AG04450 (cell line): ENCODE measurements at regions not wholly inside any gene's neighbourhood (a gene's known extent, or its start where the extent isn't known, plus 50 kb on each side); places are given as distances from the start of the nearest gene placed in this dataset.
A peak's percentile ranks its signal among the peaks of the same experiment; 100 is the strongest.

Source experiments
- CTCF ChIA-PET: fragments of 300-600, 350-600 bp; formaldehyde crosslinking; extraction: SDS; loops from one replicate; lab custom pipeline; 2022; ENCODE audit warnings: antibody characterized with exemption, inconsistent platforms; lab: Charles Lee
- POLR2A ChIA-PET: fragments of 350-600 bp; formaldehyde crosslinking; extraction: SDS; loops from one replicate; lab custom pipeline; 2021; ENCODE audit warnings: antibody characterized with exemption, inconsistent platforms; lab: Yijun Ruan, JAX
- DNase-seq: peaks from one replicate; pipeline ENCODE4 v3.0.0-alpha.2; 2011; ENCODE audit warnings: low read depth, low spot score
- H3K27ac ChIP-seq: one replicate; pipeline ENCODE4 v1.5.1; 2012; ENCODE audit warnings: low read depth, low read length, control low read depth
- H3K27me3 ChIP-seq: one replicate; pipeline ENCODE4 v1.6.0; 2012; ENCODE audit warnings: low read length; ENCODE audit not compliant: control insufficient read depth, insufficient read depth
- H3K4me3 ChIP-seq: 2 replicates; pipeline ENCODE4 v1.5.1; 2011; ENCODE audit warnings: mild to moderate bottlenecking, low read depth, low read length, control low read depth
- H3K9me3 ChIP-seq: 2 replicates; pipeline ENCODE4 v1.5.1; 2012; ENCODE audit warnings: low read length; ENCODE audit not compliant: control insufficient read depth, insufficient read depth
- TF ChIP-seq, protein P1 (sequence below): IDR thresholded peaks from 2 replicates; pipeline ENCODE4 v1.5.1; 2011; ENCODE audit warnings: low read depth, low read length, control low read depth, inconsistent platforms

GRCh38 chrX:97704474-97704873 is 820.8 kb downstream of the RPA4 start:
- TF ChIP-seq, protein P1, sequence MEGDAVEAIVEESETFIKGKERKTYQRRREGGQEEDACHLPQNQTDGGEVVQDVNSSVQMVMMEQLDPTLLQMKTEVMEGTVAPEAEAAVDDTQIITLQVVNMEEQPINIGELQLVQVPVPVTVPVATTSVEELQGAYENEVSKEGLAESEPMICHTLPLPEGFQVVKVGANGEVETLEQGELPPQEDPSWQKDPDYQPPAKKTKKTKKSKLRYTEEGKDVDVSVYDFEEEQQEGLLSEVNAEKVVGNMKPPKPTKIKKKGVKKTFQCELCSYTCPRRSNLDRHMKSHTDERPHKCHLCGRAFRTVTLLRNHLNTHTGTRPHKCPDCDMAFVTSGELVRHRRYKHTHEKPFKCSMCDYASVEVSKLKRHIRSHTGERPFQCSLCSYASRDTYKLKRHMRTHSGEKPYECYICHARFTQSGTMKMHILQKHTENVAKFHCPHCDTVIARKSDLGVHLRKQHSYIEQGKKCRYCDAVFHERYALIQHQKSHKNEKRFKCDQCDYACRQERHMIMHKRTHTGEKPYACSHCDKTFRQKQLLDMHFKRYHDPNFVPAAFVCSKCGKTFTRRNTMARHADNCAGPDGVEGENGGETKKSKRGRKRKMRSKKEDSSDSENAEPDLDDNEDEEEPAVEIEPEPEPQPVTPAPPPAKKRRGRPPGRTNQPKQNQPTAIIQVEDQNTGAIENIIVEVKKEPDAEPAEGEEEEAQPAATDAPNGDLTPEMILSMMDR: no peak
- POLR2A ChIA-PET: no interaction called here
- CTCF ChIA-PET: no interaction called here
- DNase-seq: no peak
- Histone ChIP-seq H3K27me3 (no peaks in the 10 kb centered on the region), H3K27ac (no peak overlapping the region), H3K9me3 (no peaks in the 10 kb centered on the region), H3K4me3 (no peak overlapping the region)

DNA sequence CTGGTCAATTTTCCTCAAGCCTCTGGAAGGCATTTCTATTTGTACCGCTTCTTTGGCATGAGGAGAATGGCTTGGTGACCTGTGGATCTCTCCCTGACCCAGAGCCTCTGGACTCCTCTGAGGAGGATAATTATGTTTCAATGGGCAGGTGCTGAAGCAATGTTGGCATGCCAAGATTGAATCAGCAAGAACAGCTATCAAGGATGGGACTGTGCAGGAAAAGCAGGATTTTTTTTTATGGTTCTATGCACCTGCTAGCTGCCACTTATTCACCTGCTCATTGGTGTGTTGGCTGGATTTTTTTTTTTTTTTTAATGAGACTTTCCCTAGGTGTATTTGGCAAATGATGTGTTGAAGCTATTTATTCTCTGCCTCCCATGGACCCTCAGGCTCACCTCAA is 821.2 kb downstream of the RPA4 start:
- Histone ChIP-seq H3K27me3 (no peaks in the 10 kb centered on the region), H3K4me3 (no peak overlapping the region), H3K9me3 (no peaks in the 10 kb centered on the region), H3K27ac (no peak overlapping the region)
- no peak for DNase-seq
- CTCF ChIA-PET: no interaction called here
- POLR2A ChIA-PET: no interaction called here
- TF ChIP-seq, protein P1: no peak

DNA sequence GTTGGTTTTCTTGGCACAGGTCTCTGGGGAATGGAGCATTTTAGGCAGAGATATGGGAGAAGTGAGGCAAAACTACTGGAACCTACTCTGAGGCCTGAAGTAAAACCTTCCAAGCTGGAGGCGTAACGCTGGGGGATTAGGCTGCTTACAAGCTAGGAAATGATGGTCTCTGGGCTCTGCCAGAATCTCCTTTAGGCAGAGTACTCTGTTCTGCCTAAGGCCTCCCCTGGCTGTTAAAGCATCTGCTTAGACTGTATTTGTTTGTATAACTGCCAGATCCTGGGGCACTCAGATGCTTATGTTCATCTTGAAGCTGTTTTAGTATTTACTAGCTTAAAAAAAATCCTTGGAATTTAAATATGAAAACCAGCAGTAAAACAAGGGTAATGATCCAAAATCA is 822.2 kb downstream of the RPA4 start:
- ChIA-PET CTCF (interaction anchor here (0.9 kb wide), 1 partner anchor 21 kb away, joined by 4 read pairs; no protein-coding TSS in a partner anchor), POLR2A (no interaction called here)
- peak; percentile 3 for DNase-seq
- no peak overlapping the region for H3K4me3 ChIP-seq
- H3K27ac ChIP-seq: no peak overlapping the region
- TF ChIP-seq, protein P1: no peak
- no peaks in the 10 kb centered on the region for H3K9me3 ChIP-seq
- no peaks in the 10 kb centered on the region for H3K27me3 ChIP-seq

- TF ChIP-seq, protein P1: no peak
- no peak overlapping the region for H3K27ac ChIP-seq
- no peaks in the 10 kb centered on the region for H3K9me3 ChIP-seq
- DNase-seq: no peak
- POLR2A ChIA-PET: no interaction called here
- no peak overlapping the region for H3K4me3 ChIP-seq
- no peaks in the 10 kb centered on the region for H3K27me3 ChIP-seq
- CTCF ChIA-PET: no interaction called here
Measured at GRCh38 chrX:97714072-97714471, 830.4 kb downstream of the RPA4 start.

GRCh38 chrX:97728215-97728614 is 844.5 kb downstream of the RPA4 start:
- TF ChIP-seq, protein P1: no peak
- DNase-seq: no peak
- ChIA-PET CTCF (no interaction called here), POLR2A (no interaction called here)
- no peak overlapping the region for H3K4me3 ChIP-seq
- H3K27ac ChIP-seq: no peak overlapping the region
- H3K9me3 ChIP-seq: no peaks in the 10 kb centered on the region
- no peaks in the 10 kb centered on the region for H3K27me3 ChIP-seq
